Heart right ventricle (tissue), 16 donors: ENCODE measurements at regions not wholly inside any gene's neighbourhood (a gene's known extent, or its start where the extent isn't known, plus 50 kb on each side); places are given as distances from the start of the nearest gene placed in this dataset.

Experiments used
- ATAC-seq, 8 donors: fragments of 200-7000 bp; cut with Tn5 transposase; one replicate each; pipeline ENCODE4 v1.9.1; 2020; ENCODE audit warnings: mild to moderate bottlenecking in 8 of 8, moderate library complexity in 8 of 8, moderate number of reproducible peaks in 1 of 8
- DNase-seq, 2 donors: peaks; one replicate each; pipeline ENCODE4 v3.0.0-alpha.2; 2020
- H3K27ac ChIP-seq, 10 donors: fragments of 200-600 bp; sonication (generic) in 2 of 10; one replicate each; pipeline versions ENCODE4 v1.5.0 to v1.8.0; 2020 to 2022; ENCODE audit warnings: mild to moderate bottlenecking in 3 of 10
- H3K27me3 ChIP-seq, 7 donors: fragments of 200-600 bp; one replicate each; pipeline ENCODE4 v1.8.0; 2021 to 2022; ENCODE audit warnings: mild to moderate bottlenecking in 2 of 7
- H3K36me3 ChIP-seq, 9 donors: fragments of 200-600 bp; sonication (generic) in 1 of 9; one replicate each; pipeline versions ENCODE4 v1.5.0 to v1.8.0; 2020 to 2022; ENCODE audit warnings: mild to moderate bottlenecking in 2 of 9
- H3K4me1 ChIP-seq, 9 donors: fragments of 200-600 bp; sonication (generic) in 1 of 9; one replicate each; pipeline versions ENCODE4 v1.5.0 to v1.8.0; 2020 to 2022; ENCODE audit warnings: mild to moderate bottlenecking in 4 of 9
- H3K4me3 ChIP-seq, 10 donors: fragments of 200-600 bp; sonication (generic) in 2 of 10; one replicate each; pipeline versions ENCODE4 v1.5.0 to v1.8.0; 2020 to 2022; ENCODE audit warnings: mild to moderate bottlenecking in 7 of 10, moderate library complexity in 2 of 10
- H3K9me3 ChIP-seq, 11 donors: fragments of 200-600 bp in 10 of 11; sonication (generic) in 2 of 11; one replicate each; pipeline versions ENCODE4 v1.5.0 to v1.8.0; 2013 to 2022; ENCODE audit warnings: mild to moderate bottlenecking in 2 of 11, control low read depth in 1 of 11, moderate library complexity in 1 of 11
- CTCF ChIP-seq, 9 donors: fragments of 200-600 bp; sonication (generic) in 2 of 9; IDR thresholded peaks; one replicate each; pipeline versions ENCODE4 v1.5.0 to v1.8.0; 2021 to 2022; ENCODE audit warnings: antibody characterized with exemption in 9 of 9, mild to moderate bottlenecking in 5 of 9, moderate library complexity in 1 of 9
- WGBS, 2 donors: extraction: QIAGEN DNeasy Blood & Tissue Kit; methylation state at CpG; one replicate each; pipeline ENCODE4 v1.1.7; 2013; ENCODE audit warnings: inconsistent platforms in 1 of 2; 5-methylcytosine and 5-hydroxymethylcytosine counted together
- intact Hi-C, 10 donors: fragments of 100-400 bp; cut with DNase I; formaldehyde crosslinking; loops; one replicate each; pipeline versions ENCODE4 v1.11.1 to v1.14.2; 2022
- donor health status: Arrhythmogenic right ventricular cardiomyopathy.
- donor health status: ischemic (EF 13 %, LVEDD 7.1; RV severe dilation, severe dysfunction).
- donor health status: healthy with polysubstance abuse.
- donor health status: DM: no; HTN: yes; CAD: no.
- donor health status: DM: no; HTN: no; CAD: no.
- donor health status: ischemic (EF 25% LVEDD 6.9; RV normal size, moderate dysfunction).
- donor health status: ischemic (EF 25% LVEDD 5.7; RV mildly dilated, moderate dysfunction).
- donor health status: healthy.
- donor health status: DM: yes; HTN: yes; CAD: no.
- donor health status: Ischemic cardiomyopathy.
- donor health status: ischemic (EF 35%, LVEDD 5.7; RV mildly dilated, moderate dysfunction).
- donor health status: nonischemic (EF 11% LVEDD 7.7; RV severe dilation, severe dysfunction).
- donor health status: DM: yes; HTN: yes; CAD: no.
- donor health status: PGD.
- donor health status: ischemic (EF 29% LVEDD 5.4; RV normal size, mild dysfunction).
- donor health status: nonischemic (EF 23%, LVEDD 6.1; RV moderate dilation, normal function).

GRCh38 chr5:40355846-40356245, 323.9 kb upstream of the PTGER4 start:
- Histone ChIP-seq H3K4me3 (no peak overlapping the region), H3K4me1 (peaks cover 0 to 17% (median 0%) of the 10 kb centered on the region in 9 donors), H3K27me3 (no peaks in the 10 kb centered on the region), H3K27ac (peak overlapping the region in 1 of 10 donors; percentile 78), H3K9me3 (peaks cover 0 to 26% (median 6%) of the 10 kb centered on the region in 11 donors), H3K36me3 (no peaks in the 10 kb centered on the region)
- TF ChIP-seq CTCF (IDR thresholded peaks at IDR 0.05) = no peak
- 67 to 68% methylated on average over 4 of the region's 4 CpGs for WGBS, 2 donors
- ATAC-seq (no peak), DNase-seq (no peak)
- intact Hi-C loops = no loop called here

- ATAC-seq = no peak
- WGBS, 2 donors = 83 to 84% methylated on average over 6 of the region's 6 CpGs
Measured at GRCh38 chr5:40355181-40355580, 324.5 kb upstream of the PTGER4 start.

GRCh38 chr5:40354171-40354570, 325.5 kb upstream of the PTGER4 start:
- intact Hi-C loops = no loop called here

More at GRCh38 chr5:40355181-40355580, 324.5 kb upstream of the PTGER4 start:
- no peak for DNase-seq
- no peaks in the 10 kb centered on the region for H3K36me3 ChIP-seq
- no peak for TF ChIP-seq CTCF (IDR thresholded peaks at IDR 0.05)
- no peak overlapping the region for H3K4me3 ChIP-seq
- intact Hi-C loops = no loop called here
- H3K4me1 ChIP-seq = peaks cover 0 to 17% (median 0%) of the 10 kb centered on the region in 9 donors
- peak overlapping the region in 1 of 10 donors; percentile 78 for H3K27ac ChIP-seq
- H3K27me3 ChIP-seq = no peaks in the 10 kb centered on the region
- peaks cover 0 to 33% (median 7%) of the 10 kb centered on the region in 11 donors for H3K9me3 ChIP-seq

GRCh38 chr5:40353442-40353841, 326.3 kb upstream of the PTGER4 start:
- ATAC-seq (no peak), DNase-seq (no peak)
- Histone ChIP-seq H3K36me3 (no peaks in the 10 kb centered on the region), H3K9me3 (peaks cover 0 to 48% (median 12%) of the 10 kb centered on the region in 11 donors), H3K4me1 (peaks cover 0 to 17% (median 0%) of the 10 kb centered on the region in 9 donors), H3K27me3 (no peaks in the 10 kb centered on the region), H3K4me3 (no peak overlapping the region), H3K27ac (no peak overlapping the region)
- TF ChIP-seq CTCF (IDR thresholded peaks at IDR 0.05) = no peak
- 73 to 75% methylated on average over 3 of the region's 3 CpGs for WGBS, 2 donors
- intact Hi-C loops = no loop called here

More at GRCh38 chr5:40354171-40354570, 325.5 kb upstream of the PTGER4 start:
- Histone ChIP-seq H3K27ac (no peak overlapping the region), H3K36me3 (no peaks in the 10 kb centered on the region), H3K4me3 (no peak overlapping the region), H3K9me3 (peaks cover 0 to 43% (median 12%) of the 10 kb centered on the region in 11 donors), H3K4me1 (peaks cover 0 to 17% (median 0%) of the 10 kb centered on the region in 9 donors), H3K27me3 (no peaks in the 10 kb centered on the region)
- DNase-seq = no peak
- 86 to 91% methylated on average over 5 of the region's 5 CpGs for WGBS, 2 donors
- no peak for ATAC-seq
- TF ChIP-seq CTCF (IDR thresholded peaks at IDR 0.05) = no peak
